Mucosa of stomach (tissue), 1 donor: ENCODE measurements at regions not wholly inside any gene's neighbourhood (a gene's known extent, or its start where the extent isn't known, plus 50 kb on each side); places are given as distances from the start of the nearest gene placed in this dataset.

Experiments used
- H3K27me3 ChIP-seq: one replicate; pipeline ENCODE4 v1.7.0; 2013; ENCODE audit warnings: mild to moderate bottlenecking, low read length; ENCODE audit not compliant: control insufficient read depth, insufficient read depth
- H3K36me3 ChIP-seq: one replicate; pipeline ENCODE4 v1.7.0; 2013; ENCODE audit warnings: low read length; ENCODE audit not compliant: control insufficient read depth, insufficient read depth
- H3K4me1 ChIP-seq: one replicate; pipeline ENCODE4 v1.7.0; 2013; ENCODE audit warnings: mild to moderate bottlenecking, low read length; ENCODE audit not compliant: control insufficient read depth, insufficient read depth
- H3K4me3 ChIP-seq: one replicate; pipeline ENCODE4 v1.7.0; 2013; ENCODE audit warnings: low read length
- H3K9ac ChIP-seq: one replicate; pipeline ENCODE4 v1.7.0; 2013; ENCODE audit warnings: mild to moderate bottlenecking, low read length, moderate library complexity
- H3K9me3 ChIP-seq: one replicate; pipeline ENCODE4 v1.7.0; 2013; ENCODE audit warnings: mild to moderate bottlenecking, low read length, moderate library complexity; ENCODE audit not compliant: control insufficient read depth
- donor health status: Pancreatic carcinoma.

GRCh38 chr2:39545957-39546356, 108.9 kb upstream of the MAP4K3 start:
- H3K4me1 ChIP-seq, result peaks cover 23% of the 10 kb centered on the region
- H3K27me3 ChIP-seq, result peaks cover 20% of the 10 kb centered on the region
- H3K9ac ChIP-seq, result no peak overlapping the region
- H3K4me3 ChIP-seq, result no peak overlapping the region
- H3K9me3 ChIP-seq, result no peaks in the 10 kb centered on the region
- H3K36me3 ChIP-seq, result no peaks in the 10 kb centered on the region

- Histone ChIP-seq H3K27me3 (peaks cover 17% of the 10 kb centered on the region), H3K4me1 (peaks cover 26% of the 10 kb centered on the region), H3K36me3 (no peaks in the 10 kb centered on the region), H3K9ac (no peak overlapping the region), H3K9me3 (no peaks in the 10 kb centered on the region), H3K4me3 (no peak overlapping the region)
Measured at GRCh38 chr2:39546409-39546808, 109.3 kb upstream of the MAP4K3 start.

GRCh38 chr2:39546937-39547336, 109.9 kb upstream of the MAP4K3 start:
- Histone ChIP-seq H3K4me1 (peaks cover 26% of the 10 kb centered on the region), H3K9me3 (no peaks in the 10 kb centered on the region), H3K27me3 (peaks cover 12% of the 10 kb centered on the region), H3K36me3 (no peaks in the 10 kb centered on the region), H3K9ac (no peak overlapping the region), H3K4me3 (no peak overlapping the region)

- Histone ChIP-seq H3K27me3 (peaks cover 12% of the 10 kb centered on the region), H3K4me1 (peaks cover 26% of the 10 kb centered on the region), H3K36me3 (no peaks in the 10 kb centered on the region), H3K9ac (no peak overlapping the region), H3K4me3 (no peak overlapping the region), H3K9me3 (no peaks in the 10 kb centered on the region)
Measured at GRCh38 chr2:39547811-39548719, 111.0 kb upstream of the MAP4K3 start.

- H3K36me3 ChIP-seq, result no peaks in the 10 kb centered on the region
- no peak overlapping the region for H3K4me3 ChIP-seq
Measured at GRCh38 chr2:39549000-39549399, 111.9 kb upstream of the MAP4K3 start.

GRCh38 chr2:39549718-39550464, 112.8 kb upstream of the MAP4K3 start:
- H3K9me3 ChIP-seq, result no peaks in the 10 kb centered on the region
- H3K36me3 ChIP-seq, result no peaks in the 10 kb centered on the region
- no peak overlapping the region for H3K4me3 ChIP-seq
- H3K27me3 ChIP-seq, result peaks cover 9% of the 10 kb centered on the region
- H3K4me1 ChIP-seq, result peaks cover 26% of the 10 kb centered on the region
- no peak overlapping the region for H3K9ac ChIP-seq

More at GRCh38 chr2:39549000-39549399, 111.9 kb upstream of the MAP4K3 start:
- Histone ChIP-seq H3K27me3 (peaks cover 12% of the 10 kb centered on the region), H3K9me3 (no peaks in the 10 kb centered on the region), H3K9ac (no peak overlapping the region), H3K4me1 (peaks cover 26% of the 10 kb centered on the region)

GRCh38 chr2:39550701-39551285, 113.7 kb upstream of the MAP4K3 start:
- Histone ChIP-seq H3K9ac (no peak overlapping the region), H3K4me1 (peaks cover 26% of the 10 kb centered on the region), H3K9me3 (no peaks in the 10 kb centered on the region), H3K27me3 (peaks cover under 1% of the 10 kb centered on the region), H3K36me3 (no peaks in the 10 kb centered on the region), H3K4me3 (no peak overlapping the region)

- Histone ChIP-seq H3K9ac (no peak overlapping the region), H3K4me3 (no peak overlapping the region), H3K36me3 (no peaks in the 10 kb centered on the region), H3K9me3 (peaks cover 4% of the 10 kb centered on the region), H3K4me1 (no peaks in the 10 kb centered on the region), H3K27me3 (no peaks in the 10 kb centered on the region)
Measured at GRCh38 chr2:39558906-39559305, 106.8 kb upstream of the TMEM178A start.

- Histone ChIP-seq H3K9me3 (peaks cover 4% of the 10 kb centered on the region), H3K4me1 (no peaks in the 10 kb centered on the region), H3K9ac (no peak overlapping the region), H3K4me3 (no peak overlapping the region), H3K36me3 (no peaks in the 10 kb centered on the region), H3K27me3 (no peaks in the 10 kb centered on the region)
Measured at GRCh38 chr2:39563572-39563971, 102.1 kb upstream of the TMEM178A start.

- Histone ChIP-seq H3K4me1 (peaks cover 5% of the 10 kb centered on the region), H3K36me3 (no peaks in the 10 kb centered on the region), H3K9ac (no peak overlapping the region), H3K9me3 (peaks cover 2% of the 10 kb centered on the region), H3K4me3 (no peak overlapping the region), H3K27me3 (no peaks in the 10 kb centered on the region)
Measured at GRCh38 chr2:39567507-39567906, 98.2 kb upstream of the TMEM178A start.

- no peaks in the 10 kb centered on the region for H3K36me3 ChIP-seq
- H3K4me3 ChIP-seq, result no peak overlapping the region
- H3K9me3 ChIP-seq, result no peaks in the 10 kb centered on the region
- peaks cover 5% of the 10 kb centered on the region for H3K4me1 ChIP-seq
- H3K9ac ChIP-seq, result no peak overlapping the region
- no peaks in the 10 kb centered on the region for H3K27me3 ChIP-seq
Measured at GRCh38 chr2:39568116-39568515, 97.6 kb upstream of the TMEM178A start.

- Histone ChIP-seq H3K9me3 (no peaks in the 10 kb centered on the region), H3K9ac (no peak overlapping the region), H3K4me1 (peaks cover 5% of the 10 kb centered on the region), H3K4me3 (no peak overlapping the region), H3K27me3 (no peaks in the 10 kb centered on the region), H3K36me3 (no peaks in the 10 kb centered on the region)
Measured at GRCh38 chr2:39568561-39569006, 97.1 kb upstream of the TMEM178A start.
